Astrocyte (in vitro differentiated cells and primary cell): ENCODE measurements at regions not wholly inside any gene's neighbourhood (a gene's known extent, or its start where the extent isn't known, plus 50 kb on each side); places are given as distances from the start of the nearest gene placed in this dataset.
A peak's percentile ranks its signal among the peaks of the same experiment; 100 is the strongest.

Experiments used
- DNase-seq: peaks from one replicate; pipeline ENCODE4 v3.0.0-alpha.2; 2010; ENCODE audit warnings: low read depth
- FAIRE-seq: peaks from 2 replicates; lab custom pipeline; 2011; peaks lifted over from hg19 to GRCh38; lab: Jason Lieb, UNC
- H2AFZ ChIP-seq: 2 replicates; pipeline ENCODE4 v1.6.0; 2012; ENCODE audit warnings: low read depth, low read length, inconsistent platforms
- H3K27ac ChIP-seq: 2 replicates; pipeline ENCODE4 v1.5.1; 2011; ENCODE audit warnings: low read depth, low read length, inconsistent platforms
- H3K27me3 ChIP-seq: 2 replicates; pipeline ENCODE4 v1.6.0; 2011; ENCODE audit warnings: low read length, inconsistent platforms; ENCODE audit not compliant: insufficient read depth
- H3K36me3 ChIP-seq: 2 replicates; pipeline ENCODE4 v1.5.1; 2011; ENCODE audit warnings: low read length, inconsistent platforms; ENCODE audit not compliant: insufficient read depth
- H3K4me1 ChIP-seq: 2 replicates; pipeline ENCODE4 v1.5.1; 2011; ENCODE audit warnings: low read length, inconsistent platforms; ENCODE audit not compliant: insufficient read depth
- H3K4me2 ChIP-seq: 2 replicates; pipeline ENCODE4 v1.6.0; 2012; ENCODE audit warnings: low read length, inconsistent platforms
- H3K4me3 ChIP-seq: 2 replicates; pipeline ENCODE4 v1.5.1; 2011; ENCODE audit warnings: low read depth, mild to moderate bottlenecking, low read length, inconsistent platforms; ENCODE audit not compliant: insufficient read depth
- H3K79me2 ChIP-seq: 2 replicates; pipeline ENCODE4 v1.6.0; 2012; ENCODE audit warnings: mild to moderate bottlenecking, low read length, inconsistent platforms; ENCODE audit not compliant: insufficient read depth
- H3K9ac ChIP-seq: 2 replicates; pipeline ENCODE4 v1.6.0; 2012; ENCODE audit warnings: mild to moderate bottlenecking, low read length, inconsistent platforms
- H3K9me3 ChIP-seq: 2 replicates; pipeline ENCODE4 v1.5.1; 2012; ENCODE audit warnings: low read depth, mild to moderate bottlenecking, low read length, inconsistent platforms; ENCODE audit not compliant: insufficient read depth
- H4K20me1 ChIP-seq: 2 replicates; pipeline ENCODE4 v1.6.0; 2012; ENCODE audit warnings: low read length, inconsistent platforms; ENCODE audit not compliant: insufficient read depth
- H3K27ac Mint-ChIP-seq: one replicate; pipeline ENCODE4 v1.8.0; 2021; ENCODE audit warnings: mild to moderate bottlenecking, mixed read lengths; ENCODE audit not compliant: unreplicated experiment
- H3K27me3 Mint-ChIP-seq: one replicate; pipeline ENCODE4 v1.8.0; 2021; ENCODE audit warnings: low read depth, mixed read lengths; ENCODE audit not compliant: unreplicated experiment
- H3K36me3 Mint-ChIP-seq: one replicate; pipeline ENCODE4 v1.8.0; 2021; ENCODE audit warnings: low read depth, mixed read lengths; ENCODE audit not compliant: unreplicated experiment
- H3K4me1 Mint-ChIP-seq: one replicate; pipeline ENCODE4 v1.8.0; 2021; ENCODE audit warnings: low read depth, mixed read lengths; ENCODE audit not compliant: unreplicated experiment
- H3K4me3 Mint-ChIP-seq: one replicate; pipeline ENCODE4 v1.8.0; 2021; ENCODE audit warnings: mild to moderate bottlenecking, moderate library complexity, mixed read lengths; ENCODE audit not compliant: unreplicated experiment
- H3K9me3 Mint-ChIP-seq: one replicate; pipeline ENCODE4 v1.8.0; 2021; ENCODE audit warnings: mild to moderate bottlenecking, mixed read lengths; ENCODE audit not compliant: unreplicated experiment
- EZH2 ChIP-seq: IDR thresholded peaks from 2 replicates; pipeline ENCODE4 v1.6.1; 2012; ENCODE audit warnings: mild to moderate bottlenecking, low read length, inconsistent platforms; ENCODE audit not compliant: insufficient read depth
- TF ChIP-seq, protein P1 (sequence below): IDR thresholded peaks from 2 replicates; pipeline ENCODE4 v1.5.1; 2011; ENCODE audit warnings: low read depth, mild to moderate bottlenecking, inconsistent platforms, low read length, moderate library complexity; ENCODE audit not compliant: insufficient read depth

- H3K4me2 ChIP-seq = no peak overlapping the region
- FAIRE-seq = no peak
These were observed 160.8 kb upstream of the ANK2 start for GRCh38 chr4:112888622-112889021.

GRCh38 chr4:112889199-112889598 lies 160.3 kb upstream of the ANK2 start:
- Histone ChIP-seq H3K27me3 (no peaks in the 10 kb centered on the region), H3K36me3 (no peaks in the 10 kb centered on the region), H3K9ac (no peak overlapping the region), H3K4me3 (no peak overlapping the region), H3K79me2 (no peaks in the 10 kb centered on the region), H2AFZ (no peak overlapping the region), H3K9me3 (no peaks in the 10 kb centered on the region), H3K27ac (no peak overlapping the region), H3K4me1 (no peaks in the 10 kb centered on the region), H3K4me2 (no peak overlapping the region), H4K20me1 (no peaks in the 10 kb centered on the region)
- no peak for DNase-seq
- no peak for FAIRE-seq
- Mint-ChIP-seq H3K36me3 (no peaks in the 10 kb centered on the region), H3K4me3 (no peak overlapping the region), H3K4me1 (peaks cover 11% of the 10 kb centered on the region), H3K27me3 (no peaks in the 10 kb centered on the region), H3K9me3 (no peaks in the 10 kb centered on the region), H3K27ac (no peak overlapping the region)
- TF ChIP-seq, protein P1, sequence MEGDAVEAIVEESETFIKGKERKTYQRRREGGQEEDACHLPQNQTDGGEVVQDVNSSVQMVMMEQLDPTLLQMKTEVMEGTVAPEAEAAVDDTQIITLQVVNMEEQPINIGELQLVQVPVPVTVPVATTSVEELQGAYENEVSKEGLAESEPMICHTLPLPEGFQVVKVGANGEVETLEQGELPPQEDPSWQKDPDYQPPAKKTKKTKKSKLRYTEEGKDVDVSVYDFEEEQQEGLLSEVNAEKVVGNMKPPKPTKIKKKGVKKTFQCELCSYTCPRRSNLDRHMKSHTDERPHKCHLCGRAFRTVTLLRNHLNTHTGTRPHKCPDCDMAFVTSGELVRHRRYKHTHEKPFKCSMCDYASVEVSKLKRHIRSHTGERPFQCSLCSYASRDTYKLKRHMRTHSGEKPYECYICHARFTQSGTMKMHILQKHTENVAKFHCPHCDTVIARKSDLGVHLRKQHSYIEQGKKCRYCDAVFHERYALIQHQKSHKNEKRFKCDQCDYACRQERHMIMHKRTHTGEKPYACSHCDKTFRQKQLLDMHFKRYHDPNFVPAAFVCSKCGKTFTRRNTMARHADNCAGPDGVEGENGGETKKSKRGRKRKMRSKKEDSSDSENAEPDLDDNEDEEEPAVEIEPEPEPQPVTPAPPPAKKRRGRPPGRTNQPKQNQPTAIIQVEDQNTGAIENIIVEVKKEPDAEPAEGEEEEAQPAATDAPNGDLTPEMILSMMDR = no peak
- TF ChIP-seq EZH2 = no peak

More at GRCh38 chr4:112888622-112889021, 160.8 kb upstream of the ANK2 start:
- no peaks in the 10 kb centered on the region for H3K9me3 Mint-ChIP-seq
- no peaks in the 10 kb centered on the region for H3K9me3 ChIP-seq
- H3K9ac ChIP-seq = no peak overlapping the region
- no peak overlapping the region for H3K4me3 Mint-ChIP-seq
- no peak overlapping the region for H2AFZ ChIP-seq
- H3K79me2 ChIP-seq = no peaks in the 10 kb centered on the region
- TF ChIP-seq, protein P1 = no peak
- no peak for TF ChIP-seq EZH2
- no peaks in the 10 kb centered on the region for H3K36me3 Mint-ChIP-seq
- no peaks in the 10 kb centered on the region for H3K27me3 Mint-ChIP-seq
- no peak overlapping the region for H3K27ac Mint-ChIP-seq
- no peak for DNase-seq
- no peaks in the 10 kb centered on the region for H3K36me3 ChIP-seq
- H3K4me1 ChIP-seq = no peaks in the 10 kb centered on the region
- H3K4me1 Mint-ChIP-seq = peaks cover 11% of the 10 kb centered on the region
- no peaks in the 10 kb centered on the region for H3K27me3 ChIP-seq
- H3K27ac ChIP-seq = no peak overlapping the region
- no peak overlapping the region for H3K4me3 ChIP-seq
- no peaks in the 10 kb centered on the region for H4K20me1 ChIP-seq

DNA sequence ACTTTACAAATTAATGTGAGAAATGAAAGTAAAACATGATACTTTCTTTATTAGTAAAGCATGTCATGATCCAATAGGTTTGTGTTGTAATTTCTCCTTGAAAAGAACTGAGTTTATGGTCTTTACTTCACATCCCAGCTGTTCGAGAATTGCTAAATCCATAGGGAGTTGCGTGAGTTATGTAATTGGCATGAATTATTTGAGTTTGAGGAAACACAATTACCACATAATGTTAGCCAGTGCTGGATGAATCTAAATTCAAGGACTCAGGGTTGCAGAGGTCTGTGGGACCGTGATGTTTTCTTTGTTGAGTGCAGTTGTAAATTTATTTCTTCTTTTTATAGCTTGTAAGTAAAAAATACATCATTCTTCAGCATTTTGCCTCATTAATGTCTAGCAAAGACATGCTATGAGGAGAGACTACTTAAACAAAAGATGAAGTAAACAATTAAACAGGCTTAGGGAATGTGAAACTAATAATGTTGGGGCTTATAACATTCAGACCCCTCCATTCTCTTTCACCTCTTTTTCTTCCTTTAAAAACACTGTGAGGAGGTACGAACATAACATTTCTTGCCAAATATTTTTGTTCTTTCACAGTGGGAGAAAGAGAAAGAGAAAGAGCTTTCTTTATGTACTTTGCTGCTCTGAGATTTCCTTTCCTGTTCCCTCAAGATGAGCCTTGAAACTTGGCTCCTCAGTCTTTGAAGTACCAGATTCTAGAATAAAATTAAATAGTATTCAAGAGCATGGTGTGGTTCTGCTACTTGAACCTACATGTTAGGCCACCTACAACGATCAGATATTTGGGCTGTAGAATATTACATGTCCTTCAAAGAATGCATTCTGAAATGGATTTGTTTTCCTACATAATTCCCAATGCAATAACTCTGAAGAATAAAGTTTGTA lies 159.6 kb upstream of the ANK2 start:
- peaks cover 14% of the 10 kb centered on the region for H3K4me1 Mint-ChIP-seq
- H3K9me3 Mint-ChIP-seq = no peaks in the 10 kb centered on the region
- no peak for TF ChIP-seq EZH2
- no peaks in the 10 kb centered on the region for H3K36me3 ChIP-seq
- H3K9ac ChIP-seq = no peak overlapping the region
- H3K36me3 Mint-ChIP-seq = no peaks in the 10 kb centered on the region
- H3K27me3 Mint-ChIP-seq = no peaks in the 10 kb centered on the region
- DNase-seq = peak; percentile 33
- no peak overlapping the region for H3K4me3 Mint-ChIP-seq
- peak overlapping the region; percentile 27 for H2AFZ ChIP-seq
- no peak overlapping the region for H3K27ac ChIP-seq
- H3K4me2 ChIP-seq = peak overlapping the region; percentile 54
- H3K27ac Mint-ChIP-seq = no peak overlapping the region
- no peaks in the 10 kb centered on the region for H3K27me3 ChIP-seq
- no peaks in the 10 kb centered on the region for H3K4me1 ChIP-seq
- H4K20me1 ChIP-seq = no peaks in the 10 kb centered on the region
- H3K9me3 ChIP-seq = no peaks in the 10 kb centered on the region
- no peak overlapping the region for H3K4me3 ChIP-seq
- peak; percentile 74 for FAIRE-seq
- no peaks in the 10 kb centered on the region for H3K79me2 ChIP-seq
